GM21528 (cell line): ENCODE measurements at regions not wholly inside any gene's neighbourhood (a gene's known extent, or its start where the extent isn't known, plus 50 kb on each side); places are given as distances from the start of the nearest gene placed in this dataset.

Source experiments
- ATAC-seq: cut with Tn5 transposase; IDR thresholded peaks from one replicate; pipeline ENCODE4 v1.9.1; 2021; ENCODE audit warnings: mild to moderate bottlenecking, moderate library complexity; ENCODE audit not compliant: unreplicated experiment, low FRiP score

- ATAC-seq, result no peak
Observed at GRCh38 chr13:34881494-34881893, 60.6 kb upstream of the NBEA start.

DNA sequence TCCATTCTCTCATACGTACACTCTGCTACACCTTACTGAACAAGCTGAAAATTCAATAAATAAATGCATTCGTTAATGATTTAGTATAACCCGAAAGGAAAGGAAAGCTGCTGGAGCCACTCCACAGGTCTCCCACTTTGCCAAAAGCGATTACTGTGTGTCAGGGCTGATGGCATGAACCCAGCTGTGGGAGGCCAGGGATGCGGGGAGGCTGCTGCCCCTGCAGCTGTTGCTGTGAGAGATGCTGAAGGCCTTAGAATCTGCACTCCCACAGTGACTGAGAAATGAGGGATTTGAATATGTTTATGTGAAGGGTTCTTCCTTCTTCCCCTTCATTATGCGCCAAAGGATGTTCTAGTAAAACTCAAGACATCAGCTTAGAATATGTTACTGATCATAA is 58.7 kb upstream of the NBEA start:
- no peak for ATAC-seq

- no peak for ATAC-seq
Observed at GRCh38 chr13:34884366-34884765, 57.7 kb upstream of the NBEA start.

DNA sequence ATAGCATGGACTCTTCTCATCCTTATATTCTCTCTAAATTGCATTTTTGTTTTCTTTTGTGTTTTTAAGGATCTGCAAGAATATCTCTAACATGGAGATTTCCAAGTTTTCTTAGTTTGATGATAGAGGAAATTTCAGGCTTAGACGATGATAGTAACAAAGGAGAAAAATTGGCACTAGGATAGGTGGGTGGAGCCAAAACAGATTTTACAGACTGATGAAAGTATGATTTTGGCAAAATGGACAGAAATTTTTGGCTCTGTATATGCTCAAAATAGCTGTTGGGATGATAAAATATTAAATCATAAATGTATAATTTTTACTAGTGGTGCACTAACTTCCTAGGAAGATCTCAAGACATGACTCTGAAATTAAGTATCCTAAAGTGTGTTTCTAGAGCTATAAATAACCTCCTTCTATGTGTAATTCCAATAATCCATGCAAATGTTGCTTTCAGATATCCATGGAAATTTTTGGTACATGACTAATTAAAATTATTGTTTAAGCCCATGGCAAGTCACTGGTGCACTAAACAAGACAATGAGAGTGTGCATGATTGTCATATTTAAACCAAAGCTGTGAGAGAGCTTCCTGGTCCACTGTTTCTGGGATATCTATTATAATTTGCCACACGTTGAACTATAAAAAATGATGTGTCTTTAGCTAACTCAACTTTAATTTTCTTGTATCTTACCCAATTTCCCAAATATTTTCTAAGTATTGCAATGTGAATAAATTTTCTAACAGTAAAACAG is 55.8 kb upstream of the NBEA start:
- no peak for ATAC-seq

- no peak for ATAC-seq
Observed at GRCh38 chr13:34886987-34887386, 55.1 kb upstream of the NBEA start.
